Activated CD8-positive, alpha-beta memory T cell treated with anti-CD3 and anti-CD28 coated beads, Interleukin-2, amount 50 U/mL, for 4 hours (primary cell): ENCODE measurements at regions not wholly inside any gene's neighbourhood (a gene's known extent, or its start where the extent isn't known, plus 50 kb on each side); places are given as distances from the start of the nearest gene placed in this dataset.
"Not testable (repeated sequence)": the region's sequence is repeated elsewhere in the genome, so short reads cannot be mapped to it uniquely, and the experiment has no call there.

Experiments
- DNase-seq: peaks from one replicate; pipeline ENCODE4 v3.0.0-alpha.2; 2020

- DNase-seq = no peak
Measured at GRCh38 chr1:56145581-56145980, 433.8 kb downstream of the PLPP3 start.

- DNase-seq = no peak
Measured at GRCh38 chr1:56142301-56142700, 437.1 kb downstream of the PLPP3 start.

- DNase-seq = no peak
Measured at GRCh38 chr1:56139836-56140235, 439.5 kb downstream of the PLPP3 start.

- no peak for DNase-seq
Measured at GRCh38 chr1:56137521-56138505, 441.6 kb downstream of the PLPP3 start.

GRCh38 chr1:56137090-56137489 is 442.3 kb downstream of the PLPP3 start:
- no peak for DNase-seq

- no peak for DNase-seq
Measured at GRCh38 chr1:56135864-56136147, 443.6 kb downstream of the PLPP3 start.

- DNase-seq = no peak
Measured at GRCh38 chr1:56135069-56135863, 444.1 kb downstream of the PLPP3 start.

- no peak for DNase-seq
Measured at GRCh38 chr1:56133522-56134472, 445.6 kb downstream of the PLPP3 start.

- DNase-seq = no peak
Measured at GRCh38 chr1:56132520-56132919, 446.8 kb downstream of the PLPP3 start.

- DNase-seq = no peak
Measured at GRCh38 chr1:56129837-56130236, 449.5 kb downstream of the PLPP3 start.

GRCh38 chr1:56125316-56125715 is 454.0 kb downstream of the PLPP3 start:
- DNase-seq = no peak

GRCh38 chr1:56123826-56124225 is 455.5 kb downstream of the PLPP3 start:
- no peak for DNase-seq

GRCh38 chr1:56123421-56123820 is 455.9 kb downstream of the PLPP3 start:
- no peak for DNase-seq

GRCh38 chr1:56120021-56120420 is 459.3 kb downstream of the PLPP3 start:
- no peak for DNase-seq

GRCh38 chr1:56118676-56119075 is 460.7 kb downstream of the PLPP3 start:
- DNase-seq = not testable (repeated sequence)

GRCh38 chr1:56115701-56116100 is 463.7 kb downstream of the PLPP3 start:
- no peak for DNase-seq

- no peak for DNase-seq
Measured at GRCh38 chr1:56113679-56114078, 465.7 kb downstream of the PLPP3 start.

- DNase-seq = no peak
Measured at GRCh38 chr1:56107275-56107638, 472.1 kb downstream of the PLPP3 start.

GRCh38 chr1:56106531-56107274 is 472.7 kb downstream of the PLPP3 start:
- no peak for DNase-seq

GRCh38 chr1:56105397-56105796 is 474.0 kb downstream of the PLPP3 start:
- no peak for DNase-seq

GRCh38 chr1:56099766-56100265 is 479.5 kb downstream of the PLPP3 start:
- DNase-seq = no peak

GRCh38 chr1:56098946-56099345 is 480.4 kb downstream of the PLPP3 start:
- DNase-seq = no peak
